HUES48 (cell line): ENCODE measurements at regions not wholly inside any gene's neighbourhood (a gene's known extent, or its start where the extent isn't known, plus 50 kb on each side); places are given as distances from the start of the nearest gene placed in this dataset.

Source experiments
- H3K27ac ChIP-seq: one replicate; pipeline ENCODE4 v1.7.0; 2013; ENCODE audit warnings: low read depth, low read length, inconsistent platforms
- H3K27me3 ChIP-seq: 2 replicates; pipeline ENCODE4 v1.6.1; 2013; ENCODE audit warnings: mild to moderate bottlenecking, low read length; ENCODE audit not compliant: control insufficient read depth, insufficient read depth
- H3K36me3 ChIP-seq: 2 replicates; pipeline ENCODE4 v1.6.1; 2013; ENCODE audit warnings: low read length; ENCODE audit not compliant: control insufficient read depth, insufficient read depth
- H3K4me1 ChIP-seq: 2 replicates; pipeline ENCODE4 v1.6.1; 2013; ENCODE audit warnings: mild to moderate bottlenecking, low read length; ENCODE audit not compliant: control insufficient read depth, insufficient read depth
- H3K4me3 ChIP-seq: 2 replicates; pipeline ENCODE4 v1.5.1; 2013; ENCODE audit warnings: mild to moderate bottlenecking, low read depth, low read length
- H3K9ac ChIP-seq: 2 replicates; pipeline ENCODE4 v1.6.1; 2013; ENCODE audit warnings: mild to moderate bottlenecking, low read depth, low read length, moderate library complexity
- H3K9me3 ChIP-seq: 2 replicates; pipeline ENCODE4 v1.6.1; 2013; ENCODE audit warnings: low read length; ENCODE audit not compliant: control insufficient read depth, insufficient read depth

GRCh38 chr5:33035851-33036527 lies 324.9 kb downstream of the NPR3 start:
- Histone ChIP-seq H3K36me3 (no peaks in the 10 kb centered on the region), H3K27ac (no peak overlapping the region), H3K27me3 (no peaks in the 10 kb centered on the region), H3K9ac (no peak overlapping the region), H3K4me1 (no peaks in the 10 kb centered on the region), H3K4me3 (no peak overlapping the region), H3K9me3 (peaks cover 12% of the 10 kb centered on the region)

GRCh38 chr5:33037076-33037475 lies 326.0 kb downstream of the NPR3 start:
- Histone ChIP-seq H3K27me3 (no peaks in the 10 kb centered on the region), H3K36me3 (no peaks in the 10 kb centered on the region), H3K27ac (no peak overlapping the region), H3K9ac (no peak overlapping the region), H3K9me3 (peaks cover 18% of the 10 kb centered on the region), H3K4me1 (no peaks in the 10 kb centered on the region), H3K4me3 (no peak overlapping the region)

GRCh38 chr5:33041586-33041985 lies 330.5 kb downstream of the NPR3 start:
- Histone ChIP-seq H3K4me1 (no peaks in the 10 kb centered on the region), H3K9me3 (peaks cover 18% of the 10 kb centered on the region), H3K27ac (no peak overlapping the region), H3K27me3 (no peaks in the 10 kb centered on the region), H3K9ac (no peak overlapping the region), H3K4me3 (no peak overlapping the region), H3K36me3 (no peaks in the 10 kb centered on the region)

- no peaks in the 10 kb centered on the region for H3K36me3 ChIP-seq
- no peaks in the 10 kb centered on the region for H3K27me3 ChIP-seq
- H3K4me3 ChIP-seq: no peak overlapping the region
- H3K4me1 ChIP-seq: no peaks in the 10 kb centered on the region
- H3K9ac ChIP-seq: no peak overlapping the region
- H3K9me3 ChIP-seq: peaks cover 18% of the 10 kb centered on the region
- no peak overlapping the region for H3K27ac ChIP-seq
These were observed 332.3 kb downstream of the NPR3 start for GRCh38 chr5:33043343-33043997.

GRCh38 chr5:33046091-33046490 lies 335.0 kb downstream of the NPR3 start:
- no peak overlapping the region for H3K4me3 ChIP-seq
- H3K36me3 ChIP-seq: no peaks in the 10 kb centered on the region
- no peak overlapping the region for H3K9ac ChIP-seq
- no peaks in the 10 kb centered on the region for H3K27me3 ChIP-seq
- no peak overlapping the region for H3K27ac ChIP-seq
- peaks cover 5% of the 10 kb centered on the region for H3K9me3 ChIP-seq
- H3K4me1 ChIP-seq: no peaks in the 10 kb centered on the region

GRCh38 chr5:33048315-33048714 lies 337.2 kb downstream of the NPR3 start:
- Histone ChIP-seq H3K9me3 (no peaks in the 10 kb centered on the region), H3K4me1 (no peaks in the 10 kb centered on the region), H3K36me3 (no peaks in the 10 kb centered on the region), H3K27ac (no peak overlapping the region), H3K9ac (no peak overlapping the region), H3K27me3 (no peaks in the 10 kb centered on the region), H3K4me3 (no peak overlapping the region)

GRCh38 chr5:33049298-33049697 lies 338.2 kb downstream of the NPR3 start:
- H3K4me3 ChIP-seq: no peak overlapping the region

GRCh38 chr5:33049842-33050241 lies 338.7 kb downstream of the NPR3 start:
- Histone ChIP-seq H3K36me3 (no peaks in the 10 kb centered on the region), H3K4me1 (no peaks in the 10 kb centered on the region), H3K9ac (no peak overlapping the region), H3K27me3 (no peaks in the 10 kb centered on the region), H3K4me3 (no peak overlapping the region), H3K27ac (no peak overlapping the region), H3K9me3 (peaks cover 6% of the 10 kb centered on the region; the same call in 1 of the 2 replicates)

More at GRCh38 chr5:33049298-33049697, 338.2 kb downstream of the NPR3 start:
- Histone ChIP-seq H3K36me3 (no peaks in the 10 kb centered on the region), H3K27ac (no peak overlapping the region), H3K27me3 (no peaks in the 10 kb centered on the region), H3K4me1 (no peaks in the 10 kb centered on the region), H3K9ac (no peak overlapping the region), H3K9me3 (peaks cover 3% of the 10 kb centered on the region; the same call in 1 of the 2 replicates)

- Histone ChIP-seq H3K27me3 (no peaks in the 10 kb centered on the region), H3K27ac (no peak overlapping the region), H3K4me3 (no peak overlapping the region), H3K9me3 (peaks cover 5% of the 10 kb centered on the region; the same call in 1 of the 2 replicates), H3K36me3 (no peaks in the 10 kb centered on the region), H3K9ac (no peak overlapping the region), H3K4me1 (no peaks in the 10 kb centered on the region)
These were observed 348.0 kb downstream of the NPR3 start for GRCh38 chr5:33059081-33059480.

- Histone ChIP-seq H3K9ac (no peak overlapping the region), H3K4me3 (no peak overlapping the region), H3K9me3 (no peaks in the 10 kb centered on the region), H3K36me3 (no peaks in the 10 kb centered on the region), H3K27me3 (no peaks in the 10 kb centered on the region), H3K4me1 (no peaks in the 10 kb centered on the region), H3K27ac (no peak overlapping the region)
These were observed 354.0 kb downstream of the NPR3 start for GRCh38 chr5:33065131-33065530.

GRCh38 chr5:33067291-33067690 lies 356.2 kb downstream of the NPR3 start:
- Histone ChIP-seq H3K27ac (no peak overlapping the region), H3K27me3 (no peaks in the 10 kb centered on the region), H3K9ac (no peak overlapping the region), H3K4me3 (no peak overlapping the region), H3K9me3 (no peaks in the 10 kb centered on the region), H3K4me1 (no peaks in the 10 kb centered on the region), H3K36me3 (no peaks in the 10 kb centered on the region)
